ENCODE measurements at regions not wholly inside any gene's neighbourhood (a gene's known extent, or its start where the extent isn't known, plus 50 kb on each side); places are given as distances from the start of the nearest gene placed in this dataset.

DNA sequence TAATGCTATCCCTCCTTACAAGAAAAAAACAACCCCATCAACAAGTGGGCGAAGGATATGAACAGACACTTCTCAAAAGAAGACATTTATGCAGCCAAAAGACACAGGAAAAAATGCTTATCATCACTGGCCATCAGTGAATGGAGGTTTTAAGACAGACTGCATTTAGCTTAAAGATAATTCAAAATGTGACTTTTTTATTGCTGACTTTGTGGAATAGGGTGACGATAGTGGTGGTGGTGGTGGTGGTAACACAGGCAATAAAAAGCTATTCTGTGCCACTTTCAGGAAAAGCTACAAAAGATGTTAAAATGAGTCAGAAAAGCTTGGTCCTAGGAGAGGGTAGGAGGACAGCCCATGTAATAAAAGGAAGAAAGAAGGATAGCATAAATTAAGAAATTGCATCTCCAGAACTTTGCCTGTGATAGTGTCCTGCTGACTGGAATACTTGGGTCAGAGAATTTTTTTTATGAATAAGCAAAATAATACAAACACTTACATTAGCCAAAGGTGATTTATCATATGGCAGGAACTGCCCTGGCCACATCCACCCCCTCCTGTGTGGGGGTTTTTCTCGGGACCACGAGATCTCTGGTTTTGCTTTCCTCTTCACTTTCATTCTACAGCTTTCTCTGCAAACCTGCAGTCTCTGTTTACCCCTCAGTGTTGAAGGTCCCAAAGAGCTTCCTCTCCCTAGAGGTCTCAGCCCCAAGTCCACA is 186.7 kb downstream of the DRD1 start:
- H3K9me3 ChIP-seq (ENCODE audit: control insufficient read depth, low read length) = no peaks in the 10 kb centered on the region
- TF ChIP-seq, protein P1, sequence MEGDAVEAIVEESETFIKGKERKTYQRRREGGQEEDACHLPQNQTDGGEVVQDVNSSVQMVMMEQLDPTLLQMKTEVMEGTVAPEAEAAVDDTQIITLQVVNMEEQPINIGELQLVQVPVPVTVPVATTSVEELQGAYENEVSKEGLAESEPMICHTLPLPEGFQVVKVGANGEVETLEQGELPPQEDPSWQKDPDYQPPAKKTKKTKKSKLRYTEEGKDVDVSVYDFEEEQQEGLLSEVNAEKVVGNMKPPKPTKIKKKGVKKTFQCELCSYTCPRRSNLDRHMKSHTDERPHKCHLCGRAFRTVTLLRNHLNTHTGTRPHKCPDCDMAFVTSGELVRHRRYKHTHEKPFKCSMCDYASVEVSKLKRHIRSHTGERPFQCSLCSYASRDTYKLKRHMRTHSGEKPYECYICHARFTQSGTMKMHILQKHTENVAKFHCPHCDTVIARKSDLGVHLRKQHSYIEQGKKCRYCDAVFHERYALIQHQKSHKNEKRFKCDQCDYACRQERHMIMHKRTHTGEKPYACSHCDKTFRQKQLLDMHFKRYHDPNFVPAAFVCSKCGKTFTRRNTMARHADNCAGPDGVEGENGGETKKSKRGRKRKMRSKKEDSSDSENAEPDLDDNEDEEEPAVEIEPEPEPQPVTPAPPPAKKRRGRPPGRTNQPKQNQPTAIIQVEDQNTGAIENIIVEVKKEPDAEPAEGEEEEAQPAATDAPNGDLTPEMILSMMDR (IDR thresholded peaks at IDR 0.05) = no peak
- no peaks in the 10 kb centered on the region for H3K4me1 ChIP-seq
- no peaks in the 10 kb centered on the region for H3K79me2 ChIP-seq
- H3K4me3 ChIP-seq (ENCODE audit: low read depth, low read length) = no peak overlapping the region
- no peak overlapping the region for H3K27ac ChIP-seq
- no peak overlapping the region for H3K9ac ChIP-seq
- H3K4me2 ChIP-seq (ENCODE audit: low read length) = no peak overlapping the region
- H3K27me3 ChIP-seq (ENCODE audit: control insufficient read depth, insufficient read depth, low read length) = no peaks in the 10 kb centered on the region
- no peaks in the 10 kb centered on the region for H3K36me3 ChIP-seq (ENCODE audit: control insufficient read depth, insufficient read depth, low read length)
- H2AFZ ChIP-seq = no peak overlapping the region

DNA sequence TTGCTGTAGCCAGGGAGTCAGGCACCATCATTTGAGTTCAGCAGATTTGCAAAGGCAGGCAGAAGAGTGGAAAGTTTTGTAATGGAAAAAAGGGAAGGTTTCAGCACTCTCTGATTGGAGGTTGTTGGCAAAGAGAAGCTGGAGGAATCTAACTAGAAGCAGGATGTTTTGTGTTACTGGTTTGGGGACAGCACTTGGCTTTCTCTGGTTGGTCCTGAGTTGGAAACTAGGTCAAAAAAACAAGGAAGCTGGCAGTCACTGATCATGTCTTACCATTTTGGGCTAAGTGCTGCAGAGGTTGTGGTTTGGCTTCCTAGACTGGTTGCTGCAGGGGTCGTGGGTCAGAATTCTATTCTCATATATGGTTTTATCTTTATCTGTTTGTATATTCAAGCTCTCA is 189.8 kb downstream of the DRD1 start:
- H3K27me3 ChIP-seq (ENCODE audit: control insufficient read depth, insufficient read depth, low read length) = no peaks in the 10 kb centered on the region
- TF ChIP-seq, protein P1 (IDR thresholded peaks at IDR 0.05) = no peak
- no peaks in the 10 kb centered on the region for H3K9me3 ChIP-seq (ENCODE audit: control insufficient read depth, low read length)
- no peaks in the 10 kb centered on the region for H3K4me1 ChIP-seq
- no peak overlapping the region for H3K4me3 ChIP-seq (ENCODE audit: low read depth, low read length)
- no peaks in the 10 kb centered on the region for H3K79me2 ChIP-seq
- no peak overlapping the region for H3K4me2 ChIP-seq (ENCODE audit: low read length)
- no peaks in the 10 kb centered on the region for H3K36me3 ChIP-seq (ENCODE audit: control insufficient read depth, insufficient read depth, low read length)
- no peak overlapping the region for H3K27ac ChIP-seq
- no peak overlapping the region for H2AFZ ChIP-seq
- H3K9ac ChIP-seq = no peak overlapping the region

DNA sequence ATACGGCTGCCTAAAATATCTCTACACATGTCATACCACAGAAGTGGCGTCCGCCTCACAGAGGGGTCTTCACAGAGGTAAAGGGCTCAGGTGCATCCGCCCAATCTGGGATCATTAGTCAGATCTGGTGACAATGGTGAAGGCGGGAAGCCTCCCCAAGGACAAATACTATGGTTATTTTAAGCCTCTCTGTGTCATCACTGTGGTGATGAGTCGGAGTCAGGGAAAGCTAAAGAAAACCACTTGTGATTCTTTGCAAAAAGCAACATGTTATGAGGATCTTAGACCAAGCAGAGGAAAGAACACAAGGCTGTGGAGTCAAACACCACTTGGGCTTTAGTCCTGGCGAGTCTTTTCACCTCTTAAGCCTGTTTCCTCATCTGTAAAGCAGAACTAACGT is 190.4 kb downstream of the DRD1 start:
- no peak overlapping the region for H3K27ac ChIP-seq
- no peak overlapping the region for H3K9ac ChIP-seq

DNA sequence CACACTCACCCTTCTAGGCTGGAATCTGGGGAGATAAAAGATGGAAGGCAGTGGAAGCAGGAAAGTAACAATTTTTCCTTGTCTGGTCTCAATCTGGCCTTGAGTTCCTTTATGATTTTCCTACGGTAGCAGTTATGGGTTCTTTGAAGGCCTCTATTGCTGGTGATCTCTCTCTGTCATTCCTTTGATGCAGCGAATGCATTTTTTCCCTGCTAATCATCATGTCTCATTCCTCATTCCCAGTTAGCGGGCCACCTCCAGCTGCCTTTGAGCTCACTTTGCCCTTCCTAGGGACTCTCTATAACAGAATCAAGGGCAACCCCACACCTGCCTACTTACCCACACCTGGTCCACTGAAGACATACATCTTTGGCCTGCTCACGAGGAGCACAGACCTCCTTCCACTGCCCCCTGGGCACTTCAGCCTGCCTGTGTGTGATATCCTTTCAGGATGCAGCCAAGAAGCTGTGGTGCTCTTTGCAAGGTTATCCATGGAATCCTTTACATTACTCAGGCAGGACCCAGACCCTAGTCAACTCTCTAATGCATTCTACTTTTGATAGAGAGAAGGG is 191.7 kb downstream of the DRD1 start:
- H3K79me2 ChIP-seq = no peaks in the 10 kb centered on the region
- H3K27me3 ChIP-seq (ENCODE audit: control insufficient read depth, insufficient read depth, low read length) = no peaks in the 10 kb centered on the region
- H3K4me1 ChIP-seq = no peaks in the 10 kb centered on the region
- TF ChIP-seq, protein P1 (IDR thresholded peaks at IDR 0.05) = no peak
- no peaks in the 10 kb centered on the region for H3K9me3 ChIP-seq (ENCODE audit: control insufficient read depth, low read length)
- H3K27ac ChIP-seq = no peak overlapping the region
- H3K4me3 ChIP-seq (ENCODE audit: low read depth, low read length) = no peak overlapping the region
- no peak overlapping the region for H2AFZ ChIP-seq
- H3K4me2 ChIP-seq (ENCODE audit: low read length) = no peak overlapping the region
- no peak overlapping the region for H3K9ac ChIP-seq
- H3K36me3 ChIP-seq (ENCODE audit: control insufficient read depth, insufficient read depth, low read length) = no peaks in the 10 kb centered on the region

More for the DNA sequence above, 190.4 kb downstream of the DRD1 start:
- Histone ChIP-seq H2AFZ (no peak overlapping the region), H3K27me3 (ENCODE audit: control insufficient read depth, insufficient read depth, low read length) (no peaks in the 10 kb centered on the region), H3K4me2 (ENCODE audit: low read length) (no peak overlapping the region), H3K9me3 (ENCODE audit: control insufficient read depth, low read length) (no peaks in the 10 kb centered on the region), H3K79me2 (no peaks in the 10 kb centered on the region), H3K4me1 (no peaks in the 10 kb centered on the region), H3K4me3 (ENCODE audit: low read depth, low read length) (no peak overlapping the region), H3K36me3 (ENCODE audit: control insufficient read depth, insufficient read depth, low read length) (no peaks in the 10 kb centered on the region)
- TF ChIP-seq, protein P1 (IDR thresholded peaks at IDR 0.05) = no peak

DNA sequence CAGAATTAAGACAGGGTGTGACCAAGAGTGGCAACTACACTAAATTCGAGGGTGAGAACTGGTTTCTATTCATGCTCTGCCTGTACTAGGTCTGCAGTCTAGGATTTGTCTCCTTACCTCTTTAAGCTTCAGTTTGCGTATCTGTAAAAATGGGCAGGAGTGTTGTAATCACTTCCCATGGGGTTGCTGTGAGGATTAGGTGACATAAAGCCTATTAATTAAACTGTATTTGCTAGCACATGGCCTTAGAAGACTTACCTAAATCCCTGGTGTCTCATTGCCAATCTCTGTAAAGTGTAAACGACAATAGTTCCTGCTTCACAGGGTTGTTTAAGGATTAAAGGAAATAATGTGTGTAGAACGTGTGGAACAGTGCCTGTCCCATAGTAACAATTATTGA is 193.6 kb downstream of the DRD1 start:
- H3K4me1 ChIP-seq = no peaks in the 10 kb centered on the region
- no peaks in the 10 kb centered on the region for H3K36me3 ChIP-seq (ENCODE audit: control insufficient read depth, insufficient read depth, low read length)
- TF ChIP-seq, protein P1 (IDR thresholded peaks at IDR 0.05) = no peak
- no peaks in the 10 kb centered on the region for H3K79me2 ChIP-seq
- no peak overlapping the region for H3K4me2 ChIP-seq (ENCODE audit: low read length)
- H3K4me3 ChIP-seq (ENCODE audit: low read depth, low read length) = no peak overlapping the region
- H3K27me3 ChIP-seq (ENCODE audit: control insufficient read depth, insufficient read depth, low read length) = no peaks in the 10 kb centered on the region
- no peak overlapping the region for H2AFZ ChIP-seq
- H3K9ac ChIP-seq = no peak overlapping the region
- H3K9me3 ChIP-seq (ENCODE audit: control insufficient read depth, low read length) = no peaks in the 10 kb centered on the region
- H3K27ac ChIP-seq = no peak overlapping the region

Measured in parathyroid adenoma (tissue), 2 donors.